ENCODE measurements at regions not wholly inside any gene's neighbourhood (a gene's known extent, or its start where the extent isn't known, plus 50 kb on each side); places are given as distances from the start of the nearest gene placed in this dataset.
A peak's percentile ranks its signal among the peaks of the same experiment; 100 is the strongest.

GRCh38 chr2:136322428-136322827, 204.5 kb upstream of the CXCR4 start:
- no peaks in the 10 kb centered on the region for H3K9me2 ChIP-seq (ENCODE audit: insufficient read depth, low read length)
- H3K4me1 ChIP-seq (ENCODE audit: insufficient read depth, low read length, poor library complexity, severe bottlenecking), result peaks cover 62% of the 10 kb centered on the region
- H3K79me2 ChIP-seq (ENCODE audit: insufficient read depth, low read depth, low read length), result no peaks in the 10 kb centered on the region
- no peak for DNase-seq (ENCODE audit: low spot score)
- no TSS peak for BruUV-seq (replicated peaks)
- no peak for TF ChIP-seq EZH2phosphoT487 (IDR thresholded peaks at IDR 0.05; ENCODE audit: borderline replicate concordance, low read depth, low read length)
- no peak for TF ChIP-seq CTCF (conservative IDR thresholded peaks at IDR 0.05; ENCODE audit: low read length)
- H4K20me1 ChIP-seq (ENCODE audit: insufficient read depth, low read length), result no peaks in the 10 kb centered on the region
- peak overlapping the region; percentile 81 for H3K27ac ChIP-seq (ENCODE audit: low read depth, low read length, poor library complexity, severe bottlenecking)
- no peak overlapping the region for H3K4me3 ChIP-seq (ENCODE audit: low read depth, low read length, poor library complexity, severe bottlenecking)
- intact Hi-C loops (cut with micrococcal nuclease; ENCODE audit: unreplicated experiment), result no loop called here
- H3K4me2 ChIP-seq (ENCODE audit: low read length), result 0 out of 2 replicates have a peak overlapping the region, but pooled peaks have one; percentile 39
- peak overlapping the region; percentile 97 for H2AFZ ChIP-seq (ENCODE audit: low read length)
- ChIA-PET CTCF (ENCODE audit: unreplicated experiment) (no interaction called here), POLR2A (interaction anchor here (0.7 to 1.7 kb wide), 9 partner anchors 9 to 325 kb away, joined by 3 to 18 read pairs (median 3); no protein-coding TSS in a partner anchor)
- no peaks in the 10 kb centered on the region for H3K36me3 ChIP-seq (ENCODE audit: insufficient read depth, low read length)
- H3K9me3 ChIP-seq (ENCODE audit: low read length), result no peaks in the 10 kb centered on the region

- Histone ChIP-seq H3K4me3 (ENCODE audit: low read depth, low read length, poor library complexity, severe bottlenecking) (no peak overlapping the region), H3K36me3 (ENCODE audit: insufficient read depth, low read length) (no peaks in the 10 kb centered on the region), H3K79me2 (ENCODE audit: insufficient read depth, low read depth, low read length) (no peaks in the 10 kb centered on the region), H4K20me1 (ENCODE audit: insufficient read depth, low read length) (no peaks in the 10 kb centered on the region), H3K9me3 (ENCODE audit: low read length) (no peaks in the 10 kb centered on the region), H3K9me2 (ENCODE audit: insufficient read depth, low read length) (no peaks in the 10 kb centered on the region), H3K4me1 (ENCODE audit: insufficient read depth, low read length, poor library complexity, severe bottlenecking) (peaks cover 35% of the 10 kb centered on the region), H2AFZ (ENCODE audit: low read length) (no peak overlapping the region), H3K27ac (ENCODE audit: low read depth, low read length, poor library complexity, severe bottlenecking) (no peak overlapping the region), H3K4me2 (ENCODE audit: low read length) (no peak overlapping the region)
- intact Hi-C loops (cut with micrococcal nuclease; ENCODE audit: unreplicated experiment), result no loop called here
- ChIA-PET CTCF (ENCODE audit: unreplicated experiment) (interaction anchor here (0.7 kb wide), 1 partner anchor 40 kb away, joined by 3 read pairs; no protein-coding TSS in a partner anchor), POLR2A (interaction anchor here (0.6 to 1.0 kb wide), 5 partner anchors 7 to 415 kb away, joined by 3 to 5 read pairs (median 3); no protein-coding TSS in a partner anchor)
- no peak for DNase-seq (ENCODE audit: low spot score)
- BruUV-seq (replicated peaks), result no TSS peak
- TF ChIP-seq EZH2phosphoT487 (IDR thresholded peaks at IDR 0.05; ENCODE audit: borderline replicate concordance, low read depth, low read length) (no peak), CTCF (conservative IDR thresholded peaks at IDR 0.05; ENCODE audit: low read length) (no peak)
These were observed 201.7 kb upstream of the CXCR4 start for GRCh38 chr2:136319651-136320050.

- Histone ChIP-seq H3K27ac (ENCODE audit: low read depth, low read length, poor library complexity, severe bottlenecking) (no peak overlapping the region), H3K36me3 (ENCODE audit: insufficient read depth, low read length) (no peaks in the 10 kb centered on the region), H3K4me2 (ENCODE audit: low read length) (no peak overlapping the region), H3K9me3 (ENCODE audit: low read length) (no peaks in the 10 kb centered on the region), H4K20me1 (ENCODE audit: insufficient read depth, low read length) (no peaks in the 10 kb centered on the region), H3K9me2 (ENCODE audit: insufficient read depth, low read length) (no peaks in the 10 kb centered on the region), H3K4me1 (ENCODE audit: insufficient read depth, low read length, poor library complexity, severe bottlenecking) (peaks cover 30% of the 10 kb centered on the region), H2AFZ (ENCODE audit: low read length) (no peak overlapping the region), H3K4me3 (ENCODE audit: low read depth, low read length, poor library complexity, severe bottlenecking) (no peak overlapping the region), H3K79me2 (ENCODE audit: insufficient read depth, low read depth, low read length) (no peaks in the 10 kb centered on the region)
- no TSS peak for BruUV-seq (replicated peaks)
- intact Hi-C loops (cut with micrococcal nuclease; ENCODE audit: unreplicated experiment), result no loop called here
- no peak for TF ChIP-seq CTCF (conservative IDR thresholded peaks at IDR 0.05; ENCODE audit: low read length)
- TF ChIP-seq EZH2phosphoT487 (IDR thresholded peaks at IDR 0.05; ENCODE audit: borderline replicate concordance, low read depth, low read length), result no peak
- ChIA-PET CTCF (ENCODE audit: unreplicated experiment) (interaction anchor here (0.7 kb wide), 1 partner anchor 39 kb away, joined by 3 read pairs; no protein-coding TSS in a partner anchor), POLR2A (interaction anchor here (0.6 to 1.0 kb wide), 5 partner anchors 8 to 415 kb away, joined by 3 to 5 read pairs (median 3); no protein-coding TSS in a partner anchor)
- DNase-seq (ENCODE audit: low spot score), result no peak
These were observed 201.3 kb upstream of the CXCR4 start for GRCh38 chr2:136319237-136319636.
